Panc1 (cell line): ENCODE measurements at regions not wholly inside any gene's neighbourhood (a gene's known extent, or its start where the extent isn't known, plus 50 kb on each side); places are given as distances from the start of the nearest gene placed in this dataset.
"Not testable (repeated sequence)": the region's sequence is repeated elsewhere in the genome, so short reads cannot be mapped to it uniquely, and the experiment has no call there.

ENCODE experiments used
- ATAC-seq: fragments of 200-7000 bp; cut with Tn5 transposase; 2 replicates; pipeline ENCODE4 v1.9.1; 2020; ENCODE audit warnings: mild to moderate bottlenecking, moderate library complexity
- BruUV-seq: library from RNA; stranded (reverse); fragments of 400-500 nt; replicated peaks from 2 replicates; lab custom pipeline; 2021; lab: Mats Ljungman, UMichigan
- CTCF ChIA-PET: fragments of 300-600 bp; sonication (Branson Sonifier 250); formaldehyde crosslinking; loops from one replicate; lab custom pipeline; 2022; ENCODE audit warnings: antibody characterized with exemption; lab: Charles Lee
- POLR2A ChIA-PET: fragments of 300-600 bp; sonication (Branson Sonifier 250); formaldehyde crosslinking; loops from one replicate; lab custom pipeline; 2022; ENCODE audit warnings: antibody characterized with exemption; lab: Charles Lee
- DNase-seq: peaks from one replicate; pipeline ENCODE4 v3.0.0-alpha.2; 2010; ENCODE audit warnings: low read depth, low spot score
- H3K27ac ChIP-seq: 2 replicates; pipeline ENCODE4 v1.5.1; 2011; ENCODE audit warnings: mild to moderate bottlenecking, low read length, inconsistent platforms
- H3K27me3 ChIP-seq: fragments of 200-500 bp; sonication (Bioruptor generic); 2 replicates; pipeline ENCODE4 v1.6.0; 2014; ENCODE audit warnings: low read length, inconsistent platforms; ENCODE audit not compliant: control insufficient read depth, insufficient read depth
- H3K36me3 ChIP-seq: fragments of 200-500 bp; sonication (Bioruptor generic); 2 replicates; pipeline ENCODE4 v1.5.1; 2014; ENCODE audit warnings: inconsistent platforms, mild to moderate bottlenecking, low read length, moderate library complexity; ENCODE audit not compliant: control insufficient read depth, insufficient read depth
- H3K4me1 ChIP-seq: 2 replicates; pipeline ENCODE4 v1.5.1; 2011; ENCODE audit warnings: inconsistent platforms, mild to moderate bottlenecking, low read length, moderate library complexity; ENCODE audit not compliant: control insufficient read depth, insufficient read depth
- H3K4me3 ChIP-seq, 2 experiments: 2 replicates each; pipeline ENCODE4 v1.5.1; 2011 to 2012; ENCODE audit warnings: low read depth in 2 of 2, low read length in 2 of 2, mild to moderate bottlenecking in 2 of 2, inconsistent platforms in 1 of 2, moderate library complexity in 1 of 2
- H3K9me3 ChIP-seq: fragments of 200-500 bp; sonication (Bioruptor generic); 2 replicates; pipeline ENCODE4 v1.5.1; 2014; ENCODE audit warnings: low read depth, mild to moderate bottlenecking, inconsistent platforms, low read length, moderate library complexity; ENCODE audit not compliant: control insufficient read depth, insufficient read depth
- CTCF ChIP-seq: fragments of 450-650 bp; IDR thresholded peaks from 2 replicates; pipeline ENCODE4 v1.5.1; 2017; ENCODE audit warnings: mild to moderate bottlenecking
- POLR2AphosphoS5 ChIP-seq: IDR thresholded peaks from 2 replicates; pipeline ENCODE4 v1.6.1; 2012; ENCODE audit warnings: mild to moderate bottlenecking, low read depth, low read length, moderate library complexity
- SIN3A ChIP-seq: IDR thresholded peaks from 2 replicates; pipeline ENCODE4 v1.6.1; 2012; ENCODE audit warnings: low read depth, mild to moderate bottlenecking, low read length, moderate library complexity, borderline replicate concordance; ENCODE audit not compliant: insufficient read depth
- TCF7L2 ChIP-seq: IDR thresholded peaks from 2 replicates; pipeline ENCODE4 v1.6.1; 2011; ENCODE audit warnings: mild to moderate bottlenecking, low read depth, low read length, inconsistent platforms
- in situ Hi-C: cut with HindIII; loops from 2 replicates; pipeline ENCODE4 v1.10.0; 2016; ENCODE audit warnings: low sequenced_read_pairs, low pct_unique_long_range_greater_than_20kb
- intact Hi-C: fragments of 100-400 bp; cut with micrococcal nuclease; formaldehyde crosslinking; loops from one replicate; pipeline ENCODE4 v1.10.0; 2022; ENCODE audit not compliant: unreplicated experiment

- CTCF ChIA-PET = no interaction called here
- TF ChIP-seq POLR2AphosphoS5 (no peak), SIN3A (no peak), TCF7L2 (no peak)
- Histone ChIP-seq H3K4me3 (no peak overlapping the region), H3K36me3 (no peaks in the 10 kb centered on the region; the same call in 1 of the 2 replicates), H3K9me3 (no peaks in the 10 kb centered on the region), H3K27me3 (no peaks in the 10 kb centered on the region), H3K27ac (no peak overlapping the region), H3K4me1 (no peaks in the 10 kb centered on the region)
- BruUV-seq = no TSS peak
- in situ Hi-C loops = no loop called here
- ATAC-seq (no peak), DNase-seq (no peak)
- POLR2A ChIA-PET = no interaction called here
- intact Hi-C loops = no loop called here
These were observed 143.7 kb upstream of the LRIG1 start for GRCh38 chr3:66644549-66644948.

GRCh38 chr3:66648975-66649374 is 148.2 kb upstream of the LRIG1 start:
- TF ChIP-seq TCF7L2 (no peak), SIN3A (no peak), POLR2AphosphoS5 (no peak), CTCF (no peak)
- intact Hi-C loops = no loop called here
- Histone ChIP-seq H3K27me3 (no peaks in the 10 kb centered on the region), H3K4me1 (no peaks in the 10 kb centered on the region), H3K27ac (no peak overlapping the region), H3K9me3 (no peaks in the 10 kb centered on the region), H3K4me3 (no peak overlapping the region), H3K36me3 (no peaks in the 10 kb centered on the region; the same call in 1 of the 2 replicates)
- DNase-seq = no peak
- BruUV-seq = no TSS peak
- in situ Hi-C loops = no loop called here
- POLR2A ChIA-PET = no interaction called here
- ATAC-seq = no peak
- CTCF ChIA-PET = no interaction called here

- intact Hi-C loops, H3K27me3 ChIP-seq, POLR2A ChIA-PET, BruUV-seq, H3K9me3 ChIP-seq, H3K4me3 ChIP-seq, H3K36me3 ChIP-seq, ATAC-seq, H3K27ac ChIP-seq, H3K4me1 ChIP-seq, CTCF ChIA-PET, DNase-seq, in situ Hi-C loops: not testable (repeated sequence)
These were observed 150.7 kb upstream of the LRIG1 start for GRCh38 chr3:66651520-66651919.

GRCh38 chr3:66652100-66652499 is 151.3 kb upstream of the LRIG1 start:
- DNase-seq, intact Hi-C loops: not testable (repeated sequence)

More at GRCh38 chr3:66652100-66652499, 151.3 kb upstream of the LRIG1 start:
- BruUV-seq, ATAC-seq, H3K9me3 ChIP-seq, H3K36me3 ChIP-seq, H3K4me3 ChIP-seq, in situ Hi-C loops, CTCF ChIA-PET, H3K27ac ChIP-seq, H3K27me3 ChIP-seq, H3K4me1 ChIP-seq, POLR2A ChIA-PET: not testable (repeated sequence)
